ENCODE measurements at regions not wholly inside any gene's neighbourhood (a gene's known extent, or its start where the extent isn't known, plus 50 kb on each side); places are given as distances from the start of the nearest gene placed in this dataset.
A peak's percentile ranks its signal among the peaks of the same experiment; 100 is the strongest.

- no peak for DNase-seq (ENCODE audit: extremely low spot score in 2 of 2)
- intact Hi-C loops (cut with DNase I), result loop anchor here (5.0 to 10.0 kb wide), 2 partner anchors 116 to 211 kb away; no protein-coding TSS in a partner anchor
- no peak overlapping the region for H3K27ac ChIP-seq
- H3K4me3 ChIP-seq, result no peak overlapping the region
- H3K27me3 ChIP-seq, result no peaks in the 10 kb centered on the region
- H3K4me1 ChIP-seq, result no peaks in the 10 kb centered on the region
- H3K9me3 ChIP-seq, result no peaks in the 10 kb centered on the region
- H3K36me3 ChIP-seq, result no peaks in the 10 kb centered on the region
- TF ChIP-seq POLR2A (IDR thresholded peaks at IDR 0.05), result no peak
- no peak for TF ChIP-seq POLR2AphosphoS5 (IDR thresholded peaks at IDR 0.05; ENCODE audit: insufficient read depth in 1 of 2, low read depth in 1 of 2)
- peak; percentile 19 to 64 (median 59) for TF ChIP-seq CTCF (IDR thresholded peaks at IDR 0.05)
Observed at GRCh38 chr7:38105874-38106483, 72.1 kb upstream of the STARD3NL start.

GRCh38 chr7:38107486-38107893 is 70.6 kb upstream of the STARD3NL start:
- no peak for DNase-seq (ENCODE audit: extremely low spot score in 2 of 2)
- Histone ChIP-seq H3K4me1 (no peaks in the 10 kb centered on the region), H3K9me3 (no peaks in the 10 kb centered on the region)

GRCh38 chr7:38112075-38112474 is 66.0 kb upstream of the STARD3NL start:
- Histone ChIP-seq H3K4me1 (no peaks in the 10 kb centered on the region), H3K27ac (no peak overlapping the region), H3K36me3 (no peaks in the 10 kb centered on the region), H3K9me3 (no peaks in the 10 kb centered on the region), H3K27me3 (no peaks in the 10 kb centered on the region), H3K4me3 (no peak overlapping the region)
- intact Hi-C loops (cut with DNase I), result no loop called here
- DNase-seq (ENCODE audit: extremely low spot score in 2 of 2), result no peak
- TF ChIP-seq POLR2A (IDR thresholded peaks at IDR 0.05) (no peak), CTCF (IDR thresholded peaks at IDR 0.05) (no peak), POLR2AphosphoS5 (IDR thresholded peaks at IDR 0.05; ENCODE audit: insufficient read depth in 1 of 2, low read depth in 1 of 2) (no peak)

More at GRCh38 chr7:38107486-38107893, 70.6 kb upstream of the STARD3NL start:
- intact Hi-C loops (cut with DNase I), result loop anchor here (5.0 to 10.0 kb wide), 2 partner anchors 115 to 213 kb away; no protein-coding TSS in a partner anchor
- H3K4me3 ChIP-seq, result no peak overlapping the region
- H3K27ac ChIP-seq, result no peak overlapping the region
- TF ChIP-seq CTCF (IDR thresholded peaks at IDR 0.05) (peak; percentile 62 to 80 (median 79)), POLR2A (IDR thresholded peaks at IDR 0.05) (no peak), POLR2AphosphoS5 (IDR thresholded peaks at IDR 0.05; ENCODE audit: insufficient read depth in 1 of 2, low read depth in 1 of 2) (no peak)
- no peaks in the 10 kb centered on the region for H3K27me3 ChIP-seq
- H3K36me3 ChIP-seq, result no peaks in the 10 kb centered on the region

- no peak for TF ChIP-seq POLR2AphosphoS5 (IDR thresholded peaks at IDR 0.05; ENCODE audit: insufficient read depth in 1 of 2, low read depth in 1 of 2)
- TF ChIP-seq CTCF (IDR thresholded peaks at IDR 0.05), result no peak
- TF ChIP-seq POLR2A (IDR thresholded peaks at IDR 0.05), result no peak
- intact Hi-C loops (cut with DNase I), result no loop called here
- Histone ChIP-seq H3K4me1 (no peaks in the 10 kb centered on the region), H3K9me3 (no peaks in the 10 kb centered on the region), H3K36me3 (no peaks in the 10 kb centered on the region), H3K27me3 (no peaks in the 10 kb centered on the region), H3K4me3 (no peak overlapping the region), H3K27ac (no peak overlapping the region)
- no peak for DNase-seq (ENCODE audit: extremely low spot score in 2 of 2)
Observed at GRCh38 chr7:38120076-38120475, 58.0 kb upstream of the STARD3NL start.

GRCh38 chr7:38122501-38122900 is 55.5 kb upstream of the STARD3NL start:
- H3K4me3 ChIP-seq, result no peak overlapping the region
- DNase-seq (ENCODE audit: extremely low spot score in 2 of 2), result no peak
- H3K4me1 ChIP-seq, result no peaks in the 10 kb centered on the region
- no peaks in the 10 kb centered on the region for H3K27me3 ChIP-seq
- no peaks in the 10 kb centered on the region for H3K36me3 ChIP-seq
- TF ChIP-seq CTCF (IDR thresholded peaks at IDR 0.05), result no peak
- TF ChIP-seq POLR2A (IDR thresholded peaks at IDR 0.05), result no peak
- no peak for TF ChIP-seq POLR2AphosphoS5 (IDR thresholded peaks at IDR 0.05; ENCODE audit: insufficient read depth in 1 of 2, low read depth in 1 of 2)
- intact Hi-C loops (cut with DNase I), result no loop called here
- no peak overlapping the region for H3K27ac ChIP-seq
- no peaks in the 10 kb centered on the region for H3K9me3 ChIP-seq

Measured in vagina (tissue), 2 donors.